ENCODE measurements at regions not wholly inside any gene's neighbourhood (a gene's known extent, or its start where the extent isn't known, plus 50 kb on each side); places are given as distances from the start of the nearest gene placed in this dataset.
"Not testable (repeated sequence)": the region's sequence is repeated elsewhere in the genome, so short reads cannot be mapped to it uniquely, and the experiment has no call there.

GRCh38 chr15:35181538-35181937 is 96.4 kb upstream of the NANOGP8 start:
- DNase-seq: no peak
- no peak for ATAC-seq (ENCODE audit: poor library complexity)
- intact Hi-C loops (cut with DNase I): no loop called here

- DNase-seq: no peak
- intact Hi-C loops (cut with DNase I): loop anchor here (10.0 kb wide), 1 partner anchor 65 kb away; no protein-coding TSS in a partner anchor
- ATAC-seq (ENCODE audit: poor library complexity): no peak
Observed at GRCh38 chr15:35179739-35180138, 94.6 kb upstream of the NANOGP8 start.

GRCh38 chr15:35178186-35178585 is 93.1 kb upstream of the NANOGP8 start:
- intact Hi-C loops (cut with DNase I): loop anchor here (10.0 kb wide), 1 partner anchor 63 kb away; no protein-coding TSS in a partner anchor
- not testable (repeated sequence) for ATAC-seq (ENCODE audit: poor library complexity); DNase-seq

GRCh38 chr15:35174948-35175347 is 89.9 kb upstream of the NANOGP8 start:
- ATAC-seq (ENCODE audit: poor library complexity): no peak
- intact Hi-C loops (cut with DNase I): loop anchor here (10.0 kb wide), 1 partner anchor 60 kb away; no protein-coding TSS in a partner anchor
- no peak for DNase-seq

GRCh38 chr15:35173444-35174118 is 88.5 kb upstream of the NANOGP8 start:
- DNase-seq (no peak), ATAC-seq (ENCODE audit: poor library complexity) (no peak)
- intact Hi-C loops (cut with DNase I): loop anchor here (10.0 kb wide), 1 partner anchor 59 kb away; no protein-coding TSS in a partner anchor

- no peak for DNase-seq
- intact Hi-C loops (cut with DNase I): loop anchor here (10.0 kb wide), 1 partner anchor 55 kb away; no protein-coding TSS in a partner anchor
- ATAC-seq (ENCODE audit: poor library complexity): no peak
Observed at GRCh38 chr15:35170207-35170606, 85.1 kb upstream of the NANOGP8 start.

GRCh38 chr15:35168464-35168863 is 83.4 kb upstream of the NANOGP8 start:
- intact Hi-C loops (cut with DNase I): no loop called here
- ATAC-seq (ENCODE audit: poor library complexity) (no peak), DNase-seq (no peak)

GRCh38 chr15:35167675-35168074 is 82.6 kb upstream of the NANOGP8 start:
- intact Hi-C loops (cut with DNase I): no loop called here
- no peak for ATAC-seq (ENCODE audit: poor library complexity)
- no peak for DNase-seq

GRCh38 chr15:35166730-35167359 is 81.8 kb upstream of the NANOGP8 start:
- DNase-seq: no peak
- intact Hi-C loops (cut with DNase I): no loop called here
- ATAC-seq (ENCODE audit: poor library complexity): no peak

- intact Hi-C loops (cut with DNase I): no loop called here
- ATAC-seq (ENCODE audit: poor library complexity): no peak
- no peak for DNase-seq
Observed at GRCh38 chr15:35161694-35162093, 76.6 kb upstream of the NANOGP8 start.

GRCh38 chr15:35159170-35159569 is 74.1 kb upstream of the NANOGP8 start:
- ATAC-seq (ENCODE audit: poor library complexity): no peak

GRCh38 chr15:35151782-35152181 is 66.7 kb upstream of the NANOGP8 start:
- intact Hi-C loops (cut with DNase I): no loop called here
- no peak for DNase-seq
- no peak for ATAC-seq (ENCODE audit: poor library complexity)

More at GRCh38 chr15:35159170-35159569, 74.1 kb upstream of the NANOGP8 start:
- intact Hi-C loops (cut with DNase I): no loop called here
- no peak for DNase-seq

- DNase-seq (no peak), ATAC-seq (ENCODE audit: poor library complexity) (no peak)
- intact Hi-C loops (cut with DNase I): no loop called here
Observed at GRCh38 chr15:35151381-35151780, 66.3 kb upstream of the NANOGP8 start.

GRCh38 chr15:35150361-35150760 is 65.3 kb upstream of the NANOGP8 start:
- intact Hi-C loops (cut with DNase I): no loop called here
- no peak for DNase-seq
- ATAC-seq (ENCODE audit: poor library complexity): no peak

GRCh38 chr15:35145336-35145735 is 60.2 kb upstream of the NANOGP8 start:
- ATAC-seq (ENCODE audit: poor library complexity): no peak
- intact Hi-C loops (cut with DNase I): no loop called here

GRCh38 chr15:35142578-35142977 is 57.5 kb upstream of the NANOGP8 start:
- intact Hi-C loops (cut with DNase I): no loop called here
- no peak for ATAC-seq (ENCODE audit: poor library complexity)
- DNase-seq: no peak

More at GRCh38 chr15:35145336-35145735, 60.2 kb upstream of the NANOGP8 start:
- no peak for DNase-seq

GRCh38 chr15:35141743-35142471 is 56.8 kb upstream of the NANOGP8 start:
- DNase-seq (no peak), ATAC-seq (ENCODE audit: poor library complexity) (no peak)
- intact Hi-C loops (cut with DNase I): no loop called here

- no peak for ATAC-seq (ENCODE audit: poor library complexity)
- DNase-seq: no peak
- intact Hi-C loops (cut with DNase I): no loop called here
Observed at GRCh38 chr15:35139822-35140221, 54.7 kb upstream of the NANOGP8 start.

GRCh38 chr15:35137190-35137574 is 52.1 kb upstream of the NANOGP8 start:
- DNase-seq: no peak
- ATAC-seq (ENCODE audit: poor library complexity): no peak
- intact Hi-C loops (cut with DNase I): no loop called here
